HTR-8/SVneo (cell line): ENCODE measurements at regions not wholly inside any gene's neighbourhood (a gene's known extent, or its start where the extent isn't known, plus 50 kb on each side); places are given as distances from the start of the nearest gene placed in this dataset.
"Not testable (repeated sequence)": the region's sequence is repeated elsewhere in the genome, so short reads cannot be mapped to it uniquely, and the experiment has no call there.

Experiments used
- DNase-seq: peaks from one replicate; pipeline ENCODE4 v3.0.0; 2011; ENCODE audit warnings: low spot score, mixed read lengths; ENCODE audit not compliant: insufficient read length
- FAIRE-seq: peaks from 2 replicates; lab custom pipeline; 2011; peaks lifted over from hg19 to GRCh38; lab: Jason Lieb, UNC

GRCh38 chr1:232140419-232141166, 489.3 kb downstream of the SIPA1L2 start:
- FAIRE-seq, result no peak
- DNase-seq, result no peak

- DNase-seq, result no peak
- no peak for FAIRE-seq
These were observed 490.5 kb downstream of the SIPA1L2 start for GRCh38 chr1:232139444-232139843.

GRCh38 chr1:232138044-232138443, 491.9 kb downstream of the SIPA1L2 start:
- DNase-seq, result no peak
- no peak for FAIRE-seq

- FAIRE-seq (no peak), DNase-seq (no peak)
These were observed 492.9 kb downstream of the SIPA1L2 start for GRCh38 chr1:232137066-232137465.

GRCh38 chr1:232136136-232136535, 493.8 kb downstream of the SIPA1L2 start:
- FAIRE-seq, result no peak
- no peak for DNase-seq

GRCh38 chr1:232134365-232134764, 495.6 kb downstream of the SIPA1L2 start:
- no peak for DNase-seq
- FAIRE-seq, result no peak

GRCh38 chr1:232132572-232132971, 497.4 kb downstream of the SIPA1L2 start:
- DNase-seq (no peak), FAIRE-seq (no peak)

- DNase-seq (no peak), FAIRE-seq (no peak)
These were observed 498.1 kb downstream of the SIPA1L2 start for GRCh38 chr1:232131715-232132391.

- FAIRE-seq, result no peak
- no peak for DNase-seq
These were observed 499.0 kb downstream of the SIPA1L2 start for GRCh38 chr1:232130815-232131480.

GRCh38 chr1:232127190-232127589, 500.6 kb downstream of the DISC1 start:
- no peak for DNase-seq
- peak; percentile 38 for FAIRE-seq

GRCh38 chr1:232123775-232124659, 497.4 kb downstream of the DISC1 start:
- DNase-seq (no peak), FAIRE-seq (no peak)

GRCh38 chr1:232117903-232118302, 491.3 kb downstream of the DISC1 start:
- not testable (repeated sequence) for FAIRE-seq, DNase-seq

GRCh38 chr1:232114985-232115384, 488.4 kb downstream of the DISC1 start:
- DNase-seq (no peak), FAIRE-seq (no peak)

- DNase-seq, result no peak
- FAIRE-seq, result no peak
These were observed 485.5 kb downstream of the DISC1 start for GRCh38 chr1:232112076-232112475.

GRCh38 chr1:232111611-232112010, 485.0 kb downstream of the DISC1 start:
- DNase-seq (no peak), FAIRE-seq (no peak)

GRCh38 chr1:232110281-232111090, 483.9 kb downstream of the DISC1 start:
- FAIRE-seq (no peak), DNase-seq (peak; percentile 26)

GRCh38 chr1:232109391-232109790, 482.8 kb downstream of the DISC1 start:
- FAIRE-seq (no peak), DNase-seq (no peak)

- FAIRE-seq (no peak), DNase-seq (no peak)
These were observed 482.0 kb downstream of the DISC1 start for GRCh38 chr1:232108598-232108997.

- DNase-seq (no peak), FAIRE-seq (no peak)
These were observed 479.8 kb downstream of the DISC1 start for GRCh38 chr1:232106415-232106814.
